Hepatocyte (in vitro differentiated cells): ENCODE measurements at regions not wholly inside any gene's neighbourhood (a gene's known extent, or its start where the extent isn't known, plus 50 kb on each side); places are given as distances from the start of the nearest gene placed in this dataset.
"Not testable (repeated sequence)": the region's sequence is repeated elsewhere in the genome, so short reads cannot be mapped to it uniquely, and the experiment has no call there.

Experiments used
- DNase-seq: peaks from one replicate; pipeline ENCODE4 v3.0.0-alpha.2; 2016; ENCODE audit warnings: low spot score
- H2AFZ ChIP-seq: fragments of 200-600 bp; sonication (generic); 2 replicates; pipeline ENCODE4 v1.6.0; 2016; ENCODE audit warnings: antibody characterized with exemption, mild to moderate bottlenecking
- H3K27ac ChIP-seq: fragments of 200-600 bp; sonication (generic); 2 replicates; pipeline ENCODE4 v1.5.1; 2016; ENCODE audit warnings: mild to moderate bottlenecking
- H3K27me3 ChIP-seq: fragments of 200-600 bp; sonication (generic); 2 replicates; pipeline ENCODE4 v1.6.1; 2016
- H3K36me3 ChIP-seq: fragments of 200-600 bp; sonication (generic); replicated peaks from 2 replicates; pipeline ENCODE4 v1.5.1; 2016; ENCODE audit warnings: low read depth; ENCODE audit not compliant: insufficient read depth
- H3K4me1 ChIP-seq: fragments of 200-600 bp; sonication (generic); 2 replicates; pipeline ENCODE4 v1.5.1; 2016; ENCODE audit warnings: mild to moderate bottlenecking, moderate library complexity; ENCODE audit not compliant: insufficient read depth
- H3K4me2 ChIP-seq: fragments of 200-600 bp; sonication (generic); 2 replicates; pipeline ENCODE4 v1.6.0; 2016
- H3K4me3 ChIP-seq: fragments of 200-600 bp; sonication (generic); 2 replicates; pipeline ENCODE4 v1.5.1; 2016; ENCODE audit warnings: mild to moderate bottlenecking
- H3K79me2 ChIP-seq: fragments of 200-600 bp; sonication (generic); 2 replicates; pipeline ENCODE4 v1.6.0; 2017; ENCODE audit warnings: mild to moderate bottlenecking
- H3K9me2 ChIP-seq: fragments of 200-600 bp; sonication (generic); replicated peaks from 2 replicates; pipeline ENCODE4 v1.6.0; 2017; ENCODE audit warnings: mild to moderate bottlenecking; ENCODE audit not compliant: insufficient read depth
- H3K9me3 ChIP-seq: fragments of 200-600 bp; sonication (generic); 2 replicates; pipeline ENCODE4 v1.5.1; 2016; ENCODE audit warnings: low read depth, mild to moderate bottlenecking
- H4K20me1 ChIP-seq: fragments of 200-600 bp; sonication (generic); 2 replicates; pipeline ENCODE4 v1.6.0; 2016; ENCODE audit warnings: mild to moderate bottlenecking; ENCODE audit not compliant: insufficient read depth, poor library complexity, severe bottlenecking
- WGBS: methylation state at CpG from one replicate; pipeline ENCODE4 v1.1.6; 2016; ENCODE audit warnings: low lambda C conversion rate; ENCODE audit errors: missing lambda C conversion rate; 5-methylcytosine and 5-hydroxymethylcytosine counted together

DNA sequence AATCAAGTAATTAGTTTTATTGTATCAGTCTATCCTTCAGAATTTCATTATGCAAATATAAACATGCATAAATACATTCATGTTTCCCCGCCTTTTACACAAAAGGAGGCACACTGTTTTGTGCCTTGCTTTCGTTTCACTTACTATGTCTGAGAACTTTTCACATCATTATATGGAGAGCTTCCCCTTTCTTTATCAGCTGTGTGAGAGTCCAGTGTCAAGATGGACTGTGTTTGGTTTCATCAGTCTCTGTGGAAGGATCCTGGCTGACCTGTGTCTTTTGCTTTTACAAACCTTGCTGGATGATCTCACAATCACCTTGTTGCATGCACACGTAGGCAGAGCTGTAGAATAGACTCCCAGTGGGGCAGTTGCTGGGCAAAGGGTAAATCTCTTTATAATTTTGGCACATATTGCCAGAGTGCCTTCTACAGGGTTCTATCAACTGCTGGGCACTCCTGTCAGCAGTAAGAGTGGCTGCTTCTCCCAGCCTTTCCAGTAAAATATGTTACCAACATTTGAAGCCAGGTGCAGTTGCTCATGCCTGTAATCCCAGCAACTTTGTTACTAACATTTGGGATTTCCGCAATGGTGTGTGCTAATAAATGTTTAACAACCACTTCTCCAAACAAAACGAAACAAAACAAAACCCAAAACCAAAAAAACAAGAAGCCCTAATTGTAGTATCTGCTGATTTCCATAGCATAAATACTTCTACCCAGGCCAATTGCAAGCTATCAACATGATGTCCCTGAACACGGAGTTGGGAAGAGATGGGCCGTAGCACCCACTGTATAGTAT lies 270.0 kb upstream of the PLGLB1 start:
- not testable (repeated sequence) for H3K36me3 ChIP-seq, H3K79me2 ChIP-seq, H2AFZ ChIP-seq, H3K9me3 ChIP-seq, H3K27ac ChIP-seq, H3K4me3 ChIP-seq, H3K4me2 ChIP-seq, DNase-seq, H4K20me1 ChIP-seq, H3K27me3 ChIP-seq, H3K4me1 ChIP-seq, H3K9me2 ChIP-seq
- 85% methylated on average over 6 of the region's 7 CpGs for WGBS

DNA sequence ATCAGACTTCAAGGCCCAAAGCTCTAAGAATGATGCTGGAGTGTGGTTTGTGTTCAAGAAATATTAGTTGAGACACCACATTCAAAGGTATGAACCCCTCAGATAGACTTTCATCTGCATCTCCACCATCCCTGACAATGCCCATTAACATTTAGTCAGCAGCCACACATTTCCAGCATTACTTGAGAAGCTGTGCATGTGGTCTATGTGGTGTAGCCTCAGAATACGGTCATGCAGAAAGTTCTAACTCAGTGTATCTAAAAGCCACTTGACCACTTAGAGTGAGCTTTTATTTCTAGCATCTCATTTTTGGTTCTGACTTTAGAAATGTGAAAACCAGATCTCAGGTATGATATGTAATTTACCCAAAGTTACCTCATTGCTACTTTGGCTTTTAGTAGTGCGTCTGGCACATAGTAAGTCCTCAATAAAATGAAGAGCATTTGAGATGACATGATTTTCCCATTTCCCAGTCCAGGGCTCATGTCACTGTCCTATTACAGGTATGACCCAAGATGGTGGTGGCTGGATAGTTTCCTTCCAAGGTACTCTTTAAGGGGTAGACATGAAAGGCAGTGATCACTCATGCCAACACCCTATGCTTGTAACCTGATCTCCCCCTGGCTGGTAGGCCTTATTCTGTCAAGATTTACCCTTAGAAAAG lies 272.4 kb upstream of the PLGLB1 start:
- H2AFZ ChIP-seq, H4K20me1 ChIP-seq, H3K27ac ChIP-seq, H3K36me3 ChIP-seq, H3K4me1 ChIP-seq, H3K9me3 ChIP-seq, H3K4me2 ChIP-seq, DNase-seq, H3K4me3 ChIP-seq, H3K27me3 ChIP-seq, H3K9me2 ChIP-seq, H3K79me2 ChIP-seq: not testable (repeated sequence)
- 94% methylated on average over 2 of the region's 2 CpGs for WGBS

DNA sequence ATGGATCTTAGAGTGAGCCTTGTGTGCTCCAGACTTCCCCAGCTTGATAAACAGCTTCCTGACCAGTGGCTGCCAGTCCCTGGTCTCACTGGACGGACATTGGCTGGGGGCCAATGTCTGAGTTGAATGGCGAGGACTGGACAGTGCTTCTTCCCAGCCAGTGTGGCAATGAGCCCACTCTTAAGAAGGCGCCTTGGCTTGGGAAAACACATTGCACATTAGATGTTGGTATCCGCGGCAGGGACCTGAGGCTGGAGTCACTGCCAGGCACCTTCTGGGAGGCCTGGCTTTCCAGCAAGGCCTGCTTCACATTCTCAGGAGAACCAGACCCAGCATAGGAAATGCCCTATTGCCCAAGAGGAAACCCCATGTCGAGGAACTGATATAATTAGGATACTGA lies 273.5 kb upstream of the PLGLB1 start:
- H3K27ac ChIP-seq, H2AFZ ChIP-seq, H3K4me1 ChIP-seq, DNase-seq, H3K36me3 ChIP-seq, H3K9me2 ChIP-seq, H3K27me3 ChIP-seq, H4K20me1 ChIP-seq, H3K4me2 ChIP-seq, H3K4me3 ChIP-seq, H3K79me2 ChIP-seq, H3K9me3 ChIP-seq: not testable (repeated sequence)
- WGBS = 91% methylated on average over 6 of the region's 6 CpGs

DNA sequence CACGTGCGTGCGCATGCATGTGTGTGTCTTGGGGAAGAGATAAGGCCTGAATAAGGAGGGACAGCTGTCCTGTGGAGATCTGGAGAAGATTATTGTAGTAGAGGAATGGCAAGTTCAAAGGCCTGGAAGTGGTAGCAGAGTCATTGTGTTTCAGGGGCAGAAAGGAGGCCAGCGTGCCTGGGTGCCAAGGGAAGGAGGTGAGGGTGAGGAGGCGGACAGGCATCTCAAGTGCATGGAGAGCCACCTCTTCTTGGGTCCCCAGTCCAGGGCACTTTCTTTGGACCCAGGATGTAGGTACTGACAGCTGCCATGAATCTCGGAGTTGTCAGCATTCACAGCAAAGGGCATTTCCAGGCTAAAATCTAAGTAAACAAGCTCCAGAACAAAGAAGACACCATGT lies 279.7 kb upstream of the PLGLB1 start:
- not testable (repeated sequence) for H3K27ac ChIP-seq, H3K4me3 ChIP-seq, H3K27me3 ChIP-seq, H3K36me3 ChIP-seq, H2AFZ ChIP-seq, H4K20me1 ChIP-seq, DNase-seq, H3K9me2 ChIP-seq, H3K4me1 ChIP-seq, H3K4me2 ChIP-seq, H3K79me2 ChIP-seq, H3K9me3 ChIP-seq
- WGBS = 91% methylated on average over 6 of the region's 6 CpGs

DNA sequence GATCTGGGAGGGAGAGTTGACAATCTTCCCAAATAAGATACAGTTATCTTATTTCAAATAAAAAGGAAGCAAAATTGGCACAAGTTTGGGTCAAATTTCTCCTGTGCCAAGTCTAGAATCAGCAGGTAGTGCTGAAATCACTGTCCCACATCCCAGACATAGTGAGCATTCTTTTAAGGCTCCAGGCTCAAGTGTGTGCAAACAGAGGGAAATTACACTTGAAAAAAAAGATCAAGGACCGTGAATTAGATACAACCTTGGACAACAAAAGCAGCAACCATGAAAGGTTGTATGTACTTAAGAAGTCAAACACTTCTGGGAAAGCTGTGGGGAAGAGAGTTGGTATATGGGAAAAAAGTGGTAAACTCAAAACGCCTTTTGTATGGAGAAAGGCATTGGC lies 280.2 kb upstream of the PLGLB1 start:
- H3K27ac ChIP-seq, H2AFZ ChIP-seq, H4K20me1 ChIP-seq, H3K27me3 ChIP-seq, H3K79me2 ChIP-seq, H3K9me3 ChIP-seq, H3K4me1 ChIP-seq, H3K9me2 ChIP-seq, H3K4me2 ChIP-seq, H3K36me3 ChIP-seq, DNase-seq, H3K4me3 ChIP-seq: not testable (repeated sequence)
- 46% methylated on average over 1 of the region's 2 CpGs for WGBS

DNA sequence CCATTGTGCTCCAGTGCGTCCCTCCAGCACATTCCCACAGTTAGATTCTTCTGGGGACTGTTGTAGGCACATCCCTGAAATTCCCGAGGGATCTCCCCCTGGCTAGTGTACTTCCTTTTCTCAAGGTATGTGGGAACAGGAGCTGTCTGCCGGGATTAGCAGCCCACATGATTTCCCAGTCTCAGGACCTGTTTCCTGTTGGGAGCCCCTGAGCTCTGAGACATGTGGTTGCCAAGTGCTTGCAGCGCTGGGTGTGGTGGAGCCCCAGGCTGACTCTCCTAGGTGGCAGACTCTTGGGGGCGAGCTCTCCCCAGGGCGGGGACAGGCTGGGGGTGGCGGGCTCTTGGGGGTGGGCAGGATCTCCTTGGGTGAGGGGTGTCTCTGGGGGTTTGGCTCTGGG lies 287.0 kb upstream of the PLGLB1 start:
- H3K4me3 ChIP-seq, H3K79me2 ChIP-seq, H3K4me2 ChIP-seq, H2AFZ ChIP-seq, H3K9me3 ChIP-seq, H3K27me3 ChIP-seq, H3K4me1 ChIP-seq, H4K20me1 ChIP-seq, H3K9me2 ChIP-seq, DNase-seq, H3K36me3 ChIP-seq, H3K27ac ChIP-seq: not testable (repeated sequence)
- 100% methylated on average over 2 of the region's 7 CpGs for WGBS

DNA sequence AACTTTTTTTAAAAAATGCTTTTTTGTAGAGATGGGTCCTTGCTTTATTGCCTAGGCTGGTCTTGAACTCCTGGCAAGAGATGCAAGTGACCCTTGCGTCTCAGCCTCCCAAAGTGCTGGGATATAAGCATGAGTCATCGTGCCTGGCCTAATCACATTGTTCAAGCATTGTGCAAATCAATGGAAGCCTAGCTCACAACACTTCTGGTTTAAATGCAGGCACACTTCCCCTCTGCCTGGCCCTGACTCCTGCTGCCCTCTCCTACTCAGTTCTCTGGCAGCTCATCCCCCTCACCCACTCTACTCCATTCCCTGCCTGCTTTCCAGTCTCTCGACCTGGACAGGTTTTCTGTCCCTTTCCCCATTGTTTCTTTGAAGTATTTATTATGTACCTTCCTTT lies 288.1 kb upstream of the PLGLB1 start:
- H3K79me2 ChIP-seq, H4K20me1 ChIP-seq, H3K27ac ChIP-seq, H3K27me3 ChIP-seq, H3K4me3 ChIP-seq, DNase-seq, H2AFZ ChIP-seq, H3K4me2 ChIP-seq, H3K36me3 ChIP-seq, H3K9me3 ChIP-seq, H3K9me2 ChIP-seq, H3K4me1 ChIP-seq: not testable (repeated sequence)
- 48% methylated on average over 3 of the region's 3 CpGs for WGBS

DNA sequence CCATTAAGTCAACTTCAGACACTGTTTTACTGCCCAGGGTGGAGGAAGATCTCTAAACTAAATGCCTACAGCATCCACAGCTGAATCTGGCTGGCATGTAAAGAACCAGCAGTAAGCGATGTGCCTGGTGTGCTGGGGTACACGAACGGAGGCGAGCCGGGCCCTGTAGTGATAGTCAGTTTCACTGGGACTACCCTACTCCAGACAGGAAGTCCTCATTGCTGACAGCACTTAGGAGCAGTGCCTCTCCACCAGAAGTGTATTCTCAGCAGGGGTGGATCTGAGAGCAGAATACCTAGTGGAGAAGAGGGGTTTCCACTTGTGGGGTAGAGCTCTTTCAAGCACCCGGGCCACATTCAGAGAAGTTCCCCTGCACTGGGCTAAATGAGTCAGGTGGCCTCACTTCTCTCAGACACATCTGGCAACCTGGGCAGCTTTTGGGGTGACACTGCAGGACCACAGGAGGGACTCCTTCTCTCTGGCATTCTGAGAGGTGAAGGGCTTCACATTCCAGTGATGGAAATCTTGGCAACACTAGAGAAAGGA lies 290.3 kb upstream of the PLGLB1 start:
- not testable (repeated sequence) for H3K79me2 ChIP-seq, H3K4me1 ChIP-seq, H3K27me3 ChIP-seq, DNase-seq, H3K9me2 ChIP-seq, H3K36me3 ChIP-seq, H3K4me2 ChIP-seq, H3K9me3 ChIP-seq, H3K27ac ChIP-seq, H3K4me3 ChIP-seq, H4K20me1 ChIP-seq, H2AFZ ChIP-seq
- WGBS = 92% methylated on average over 5 of the region's 6 CpGs

DNA sequence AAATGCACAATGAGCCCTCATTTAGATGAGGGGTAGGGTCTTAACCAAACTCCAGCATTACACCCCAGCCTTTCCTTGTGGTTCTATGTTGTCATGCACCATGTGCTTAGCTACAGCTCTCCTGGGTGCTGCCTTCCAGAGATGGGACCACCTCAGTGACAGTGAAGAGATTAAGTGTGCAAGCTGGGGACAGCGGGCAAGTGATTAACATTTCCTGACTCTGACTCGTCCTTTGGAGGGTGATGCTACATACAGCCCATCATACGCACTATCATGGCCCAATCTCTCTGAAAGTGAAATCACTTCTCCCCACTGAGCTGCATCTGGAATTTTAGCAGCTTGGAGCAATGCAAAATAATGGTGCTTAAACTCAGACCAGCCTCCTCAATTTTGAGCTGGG lies 293.0 kb upstream of the PLGLB1 start:
- WGBS = 92% methylated on average over 3 of the region's 3 CpGs
- H3K27me3 ChIP-seq, H3K9me2 ChIP-seq, H3K27ac ChIP-seq, H3K79me2 ChIP-seq, H3K4me1 ChIP-seq, DNase-seq, H2AFZ ChIP-seq, H3K36me3 ChIP-seq, H4K20me1 ChIP-seq, H3K4me3 ChIP-seq, H3K9me3 ChIP-seq, H3K4me2 ChIP-seq: not testable (repeated sequence)
